MM.1S (cell line): ENCODE measurements at regions not wholly inside any gene's neighbourhood (a gene's known extent, or its start where the extent isn't known, plus 50 kb on each side); places are given as distances from the start of the nearest gene placed in this dataset.

Source experiments
- DNase-seq: peaks from one replicate; pipeline ENCODE4 v3.0.0-alpha.2; 2015
- H2AFZ ChIP-seq: fragments of 300-600 bp; sonication (generic); 2 replicates; pipeline ENCODE4 v1.6.0; 2016; ENCODE audit warnings: antibody characterized with exemption, low read length
- H3F3A ChIP-seq: fragments of 300-600 bp; sonication (generic); 2 replicates; pipeline ENCODE4 v1.6.1; 2016; ENCODE audit warnings: mild to moderate bottlenecking, antibody characterized with exemption, low read length, moderate library complexity, mixed read lengths; ENCODE audit not compliant: insufficient read depth
- H3K27ac ChIP-seq: fragments of 300-600 bp; sonication (generic); 2 replicates; pipeline ENCODE4 v1.5.1; 2016; ENCODE audit warnings: mild to moderate bottlenecking, low read length
- H3K27me3 ChIP-seq: fragments of 300-600 bp; sonication (generic); replicated peaks from 2 replicates; pipeline ENCODE4 v1.6.0; 2016; ENCODE audit warnings: low read length; ENCODE audit not compliant: insufficient read depth
- H3K36me3 ChIP-seq: fragments of 300-600 bp; sonication (generic); replicated peaks from 2 replicates; pipeline ENCODE4 v1.6.1; 2016; ENCODE audit warnings: mild to moderate bottlenecking, low read length, mixed read lengths; ENCODE audit not compliant: insufficient read depth
- H3K4me1 ChIP-seq: fragments of 300-600 bp; sonication (generic); 2 replicates; pipeline ENCODE4 v1.6.1; 2016; ENCODE audit warnings: low read length, mixed read lengths
- H3K4me2 ChIP-seq: fragments of 300-600 bp; sonication (generic); 2 replicates; pipeline ENCODE4 v1.6.0; 2016; ENCODE audit warnings: low read depth, low read length
- H3K4me3 ChIP-seq: fragments of 300-600 bp; sonication (generic); 2 replicates; pipeline ENCODE4 v1.5.1; 2016; ENCODE audit warnings: low read length, mixed read lengths
- H3K79me2 ChIP-seq: fragments of 300-600 bp; sonication (generic); 2 replicates; pipeline ENCODE4 v1.6.1; 2016; ENCODE audit warnings: mixed run types, low read length, mixed read lengths
- H3K9ac ChIP-seq: fragments of 300-600 bp; sonication (generic); 2 replicates; pipeline ENCODE4 v1.6.1; 2016; ENCODE audit warnings: low read length, mixed read lengths
- H3K9me2 ChIP-seq: fragments of 300-600 bp; sonication (generic); replicated peaks from 2 replicates; pipeline ENCODE4 v1.6.1; 2016; ENCODE audit warnings: mild to moderate bottlenecking, low read length, mixed read lengths; ENCODE audit not compliant: insufficient read depth
- H3K9me3 ChIP-seq: fragments of 300-600 bp; sonication (generic); replicated peaks from 2 replicates; pipeline ENCODE4 v1.6.1; 2016; ENCODE audit warnings: mild to moderate bottlenecking, low read length, mixed read lengths; ENCODE audit not compliant: insufficient read depth
- H4K20me1 ChIP-seq: fragments of 300-600 bp; sonication (generic); 2 replicates; pipeline ENCODE4 v1.6.1; 2016; ENCODE audit warnings: mild to moderate bottlenecking, low read length, moderate library complexity, mixed read lengths; ENCODE audit not compliant: insufficient read depth
- CTCF ChIP-seq: fragments of 300-600 bp; sonication (generic); IDR thresholded peaks from 2 replicates; pipeline ENCODE4 v1.5.1; 2016; ENCODE audit warnings: antibody characterized with exemption, low read length, mixed read lengths
- EZH2 ChIP-seq: fragments of 300-600 bp; sonication (generic); optimal IDR thresholded peaks from 2 replicates; pipeline ENCODE3; 2017; ENCODE audit warnings: low read depth, mild to moderate bottlenecking, antibody characterized with exemption, low read length, mixed read lengths
- EZH2phosphoT487 ChIP-seq: fragments of 300-600 bp; sonication (generic); IDR thresholded peaks from 2 replicates; pipeline ENCODE4 v1.6.1; 2018; ENCODE audit warnings: antibody characterized with exemption, low read length

- no peak overlapping the region for H3K4me3 ChIP-seq
- H3K27ac ChIP-seq = no peak overlapping the region
- H2AFZ ChIP-seq = no peak overlapping the region
- H3K9ac ChIP-seq = no peak overlapping the region
- no peaks in the 10 kb centered on the region for H3F3A ChIP-seq
- no peak for DNase-seq
- no peaks in the 10 kb centered on the region for H3K27me3 ChIP-seq
- H3K9me3 ChIP-seq = no peaks in the 10 kb centered on the region
- no peaks in the 10 kb centered on the region for H4K20me1 ChIP-seq
- no peaks in the 10 kb centered on the region for H3K9me2 ChIP-seq
- no peaks in the 10 kb centered on the region for H3K36me3 ChIP-seq
- H3K79me2 ChIP-seq = no peaks in the 10 kb centered on the region
- no peak overlapping the region for H3K4me2 ChIP-seq
- TF ChIP-seq EZH2phosphoT487 (no peak), EZH2 (no peak), CTCF (no peak)
- H3K4me1 ChIP-seq = no peaks in the 10 kb centered on the region
Observed at GRCh38 chr3:106629215-106629832, 747.9 kb upstream of the CCDC54 start.

- H2AFZ ChIP-seq = no peak overlapping the region
- H3K4me1 ChIP-seq = no peaks in the 10 kb centered on the region
- H3K9me3 ChIP-seq = no peaks in the 10 kb centered on the region
- H3K9me2 ChIP-seq = no peaks in the 10 kb centered on the region
- no peak overlapping the region for H3K27ac ChIP-seq
- no peaks in the 10 kb centered on the region for H3K27me3 ChIP-seq
- DNase-seq = no peak
- no peak overlapping the region for H3K4me3 ChIP-seq
- H3K9ac ChIP-seq = no peak overlapping the region
- no peaks in the 10 kb centered on the region for H3F3A ChIP-seq
- no peaks in the 10 kb centered on the region for H3K36me3 ChIP-seq
- TF ChIP-seq EZH2phosphoT487 (no peak), CTCF (no peak), EZH2 (no peak)
- H4K20me1 ChIP-seq = no peaks in the 10 kb centered on the region
- no peak overlapping the region for H3K4me2 ChIP-seq
- no peaks in the 10 kb centered on the region for H3K79me2 ChIP-seq
Observed at GRCh38 chr3:106631373-106632108, 745.7 kb upstream of the CCDC54 start.

- H3K4me3 ChIP-seq = no peak overlapping the region
- no peak overlapping the region for H3K9ac ChIP-seq
- DNase-seq = no peak
Observed at GRCh38 chr3:106635271-106635670, 742.0 kb upstream of the CCDC54 start.

More at GRCh38 chr3:106635271-106635670, 742.0 kb upstream of the CCDC54 start:
- H3K9me3 ChIP-seq = no peaks in the 10 kb centered on the region
- H3K27ac ChIP-seq = no peak overlapping the region
- H2AFZ ChIP-seq = no peak overlapping the region
- no peak for TF ChIP-seq EZH2
- no peak for TF ChIP-seq CTCF
- no peak for TF ChIP-seq EZH2phosphoT487
- no peaks in the 10 kb centered on the region for H3K79me2 ChIP-seq
- H3K36me3 ChIP-seq = no peaks in the 10 kb centered on the region
- no peaks in the 10 kb centered on the region for H3K27me3 ChIP-seq
- no peaks in the 10 kb centered on the region for H4K20me1 ChIP-seq
- H3F3A ChIP-seq = no peaks in the 10 kb centered on the region
- H3K4me2 ChIP-seq = no peak overlapping the region
- no peaks in the 10 kb centered on the region for H3K9me2 ChIP-seq
- no peaks in the 10 kb centered on the region for H3K4me1 ChIP-seq
